SK-N-SH (cell line): ENCODE measurements at regions not wholly inside any gene's neighbourhood (a gene's known extent, or its start where the extent isn't known, plus 50 kb on each side); places are given as distances from the start of the nearest gene placed in this dataset.

ENCODE experiments used
- CTCF ChIA-PET: fragments of 300-600, 350-600 bp; formaldehyde crosslinking; extraction: SDS; loops from one replicate; lab custom pipeline; 2021; lab: Yijun Ruan, JAX
- POLR2A ChIA-PET: fragments of 350-600 bp; sonication (Branson Sonifier 250); formaldehyde crosslinking; extraction: SDS; loops from one replicate; lab custom pipeline; 2020; ENCODE audit warnings: antibody characterized with exemption, inconsistent platforms; lab: Yijun Ruan, JAX
- DNase-seq: peaks from one replicate; pipeline ENCODE4 v3.0.0; 2012
- H2AFZ ChIP-seq: fragments of 200-600 bp; sonication (generic); 2 replicates; pipeline ENCODE4 v1.8.1; 2016; ENCODE audit warnings: antibody characterized with exemption, mild to moderate bottlenecking, low read depth
- H3F3A ChIP-seq: fragments of 200-600 bp; sonication (generic); replicated peaks from 2 replicates; pipeline ENCODE3; 2016; ENCODE audit warnings: antibody characterized with exemption, mild to moderate bottlenecking; ENCODE audit not compliant: insufficient read depth
- H3K27ac ChIP-seq, 2 experiments: fragments of 200-500 bp in 1 of 2; fragments of 200-600 bp in 1 of 2; sonication (Bioruptor generic) in 1 of 2; sonication (generic), shearing (Covaris generic) in 1 of 2; 2 replicates each; pipeline versions ENCODE4 v1.5.1 to v1.6.1; 2014 to 2016; ENCODE audit warnings: low read depth in 2 of 2, inconsistent platforms in 1 of 2, low read length in 1 of 2, mild to moderate bottlenecking in 1 of 2, mixed read lengths in 1 of 2
- H3K27me3 ChIP-seq: fragments of 200-600 bp; sonication (generic), shearing (Covaris generic); 2 replicates; pipeline ENCODE4 v1.6.1; 2016; ENCODE audit warnings: mixed run types; ENCODE audit not compliant: insufficient read depth
- H3K36me3 ChIP-seq, 2 experiments: fragments of 200-500 bp in 1 of 2; fragments of 200-600 bp in 1 of 2; sonication (Bioruptor generic) in 1 of 2; sonication (generic) in 1 of 2; replicated peaks in 1 of 2; 2 replicates each; pipeline versions ENCODE3 to v1.5.1; 2014 to 2016; ENCODE audit warnings: low read length in 1 of 2, mild to moderate bottlenecking in 1 of 2; ENCODE audit not compliant: insufficient read depth in 2 of 2, control insufficient read depth in 1 of 2
- H3K4me1 ChIP-seq, 2 experiments: fragments of 200-500 bp in 1 of 2; fragments of 200-600 bp in 1 of 2; sonication (Bioruptor generic) in 1 of 2; sonication (generic), shearing (Covaris generic) in 1 of 2; 2 replicates each; pipeline versions ENCODE4 v1.5.1 to v1.6.1; 2014 to 2016; ENCODE audit warnings: low read depth in 1 of 2, low read length in 1 of 2, mixed run types in 1 of 2; ENCODE audit not compliant: insufficient read depth in 2 of 2, control insufficient read depth in 1 of 2
- H3K4me2 ChIP-seq: fragments of 200-600 bp; sonication (generic), shearing (Covaris generic); 2 replicates; pipeline ENCODE4 v1.6.1; 2017; ENCODE audit warnings: mixed run types
- H3K4me3 ChIP-seq, 2 experiments: fragments of 200-500 bp in 1 of 2; fragments of 200-600 bp in 1 of 2; sonication (Bioruptor generic) in 1 of 2; sonication (generic), shearing (Covaris generic) in 1 of 2; 2 replicates each; pipeline versions ENCODE4 v1.5.1 to v1.8.1; 2014 to 2016; ENCODE audit warnings: low read depth in 2 of 2, inconsistent platforms in 1 of 2, low read length in 1 of 2, mild to moderate bottlenecking in 1 of 2, mixed read lengths in 1 of 2, moderate library complexity in 1 of 2
- H3K79me2 ChIP-seq: fragments of 200-600 bp; sonication (generic); 2 replicates; pipeline ENCODE4 v1.8.1; 2017; ENCODE audit warnings: mild to moderate bottlenecking; ENCODE audit not compliant: insufficient read depth
- H3K9ac ChIP-seq: fragments of 200-600 bp; sonication (generic); 2 replicates; pipeline ENCODE4 v1.6.1; 2017; ENCODE audit warnings: mixed run types
- H3K9me2 ChIP-seq: fragments of 200-600 bp; sonication (generic); 2 replicates; pipeline ENCODE4 v1.6.1; 2017; ENCODE audit warnings: mixed run types
- H3K9me3 ChIP-seq: fragments of 200-600 bp; sonication (generic); 2 replicates; pipeline ENCODE4 v1.6.1; 2017; ENCODE audit warnings: mixed run types, mild to moderate bottlenecking, moderate library complexity
- H4K20me1 ChIP-seq: fragments of 200-600 bp; sonication (generic); 2 replicates; pipeline ENCODE4 v1.6.1; 2017; ENCODE audit warnings: mild to moderate bottlenecking, mixed run types; ENCODE audit not compliant: insufficient read depth
- CTCF ChIP-seq: fragments of 200-600 bp; sonication (generic); IDR thresholded peaks from 2 replicates; pipeline ENCODE4 v1.6.1; 2017; ENCODE audit warnings: antibody characterized with exemption, mild to moderate bottlenecking, moderate library complexity
- ELF1 ChIP-seq: IDR thresholded peaks from 2 replicates; pipeline ENCODE4 v1.4.0; 2012
- FOSL2 ChIP-seq: IDR thresholded peaks from 2 replicates; pipeline ENCODE4 v1.4.0; 2012; ENCODE audit warnings: low read depth, mild to moderate bottlenecking, moderate library complexity, borderline replicate concordance
- FOXJ3 ChIP-seq: sonication (generic); formaldehyde crosslinking; IDR thresholded peaks from 2 replicates; pipeline ENCODE4 v1.5.1; 2020; ENCODE audit warnings: mild to moderate bottlenecking, missing genetic modification reagents
- FOXM1 ChIP-seq: IDR thresholded peaks from 2 replicates; pipeline ENCODE4 v1.4.0; 2012; ENCODE audit warnings: low read depth, mild to moderate bottlenecking
- GABPA ChIP-seq: IDR thresholded peaks from 2 replicates; pipeline ENCODE4 v1.4.0; 2012; ENCODE audit warnings: low read depth, mild to moderate bottlenecking
- GATA2 ChIP-seq: sonication (generic); formaldehyde crosslinking; IDR thresholded peaks from 2 replicates; pipeline ENCODE4 v1.5.0; 2020; ENCODE audit warnings: mild to moderate bottlenecking, missing genetic modification reagents
- JUND ChIP-seq: IDR thresholded peaks from 2 replicates; pipeline ENCODE4 v1.4.0; 2012
- NFIC ChIP-seq: IDR thresholded peaks from 2 replicates; pipeline ENCODE4 v1.4.0; 2012; ENCODE audit warnings: borderline replicate concordance
- NRF1 ChIP-seq: IDR thresholded peaks from 2 replicates; pipeline ENCODE4 v1.6.1; 2012; ENCODE audit warnings: low read depth, mild to moderate bottlenecking, low read length
- PBX3 ChIP-seq: IDR thresholded peaks from 2 replicates; pipeline ENCODE4; 2012
- POLR2AphosphoS5 ChIP-seq: IDR thresholded peaks from 2 replicates; pipeline ENCODE4 v1.6.1; 2012; ENCODE audit warnings: low read depth, low read length
- RAD21 ChIP-seq: IDR thresholded peaks from 2 replicates; pipeline ENCODE4 v1.6.1; 2012; ENCODE audit warnings: mild to moderate bottlenecking, low read length
- REST ChIP-seq: IDR thresholded peaks from 2 replicates; pipeline ENCODE4 v1.6.1; 2012; ENCODE audit warnings: mild to moderate bottlenecking, low read depth, low read length, moderate library complexity
- RFX5 ChIP-seq: IDR thresholded peaks from 2 replicates; pipeline ENCODE4 v1.6.1; 2012; ENCODE audit warnings: mild to moderate bottlenecking, improper control_type of control experiment, low read length
- SIN3A ChIP-seq: IDR thresholded peaks from 2 replicates; pipeline ENCODE4 v1.6.1; 2012; ENCODE audit warnings: low read depth, mild to moderate bottlenecking, low read length, moderate library complexity, borderline replicate concordance
- SMC3 ChIP-seq: IDR thresholded peaks from 2 replicates; pipeline ENCODE4 v1.6.1; 2012; ENCODE audit warnings: low read depth, low read length, improper control_type of control experiment
- TAF1 ChIP-seq: IDR thresholded peaks from 2 replicates; pipeline ENCODE4 v1.6.1; 2012; ENCODE audit warnings: low read depth, mild to moderate bottlenecking, low read length, moderate library complexity, borderline replicate concordance
- TCF12 ChIP-seq: IDR thresholded peaks from 2 replicates; pipeline ENCODE4 v1.4.0; 2012
- USF1 ChIP-seq: IDR thresholded peaks from 2 replicates; pipeline ENCODE4 v1.4.0; 2012; ENCODE audit warnings: low read depth, borderline replicate concordance
- USF2 ChIP-seq: fragments of 150-350 bp; IDR thresholded peaks from 2 replicates; pipeline ENCODE4 v1.6.1; 2017; ENCODE audit warnings: antibody characterized with exemption, low read length, low read depth, borderline replicate concordance
- WGBS: methylation state at CpG from one replicate; pipeline ENCODE4 v1.1.6; 2017; ENCODE audit warnings: low lambda C conversion rate; 5-methylcytosine and 5-hydroxymethylcytosine counted together

GRCh38 chr1:59199147-59199546, 97.7 kb upstream of the FGGY start (continued):
- no peak for TF ChIP-seq GATA2 (CRISPR knock-in tag)
- no peak for TF ChIP-seq POLR2AphosphoS5
- no peak for TF ChIP-seq ELF1
- no peak for TF ChIP-seq GABPA
- no peak for TF ChIP-seq SIN3A
- no peak for TF ChIP-seq FOXJ3

- Histone ChIP-seq H3K9me2 (no peaks in the 10 kb centered on the region), H3K27me3 (no peaks in the 10 kb centered on the region), H3K79me2 (no peaks in the 10 kb centered on the region), H4K20me1 (no peaks in the 10 kb centered on the region), H3F3A (no peaks in the 10 kb centered on the region), H3K9me3 (no peaks in the 10 kb centered on the region), H2AFZ (no peak overlapping the region), H3K4me3 (no peak overlapping the region), H3K27ac (no peak overlapping the region), H3K4me1 (no peaks in the 10 kb centered on the region), H3K9ac (no peak overlapping the region), H3K36me3 (no peaks in the 10 kb centered on the region), H3K4me2 (no peak overlapping the region)
- TF ChIP-seq FOXM1 (no peak), NFIC (no peak), FOSL2 (no peak), ELF1 (no peak)
- ChIA-PET CTCF (interaction anchor here (0.5 kb wide), 1 partner anchor 606 kb away, joined by 3 read pairs; no protein-coding TSS in a partner anchor), POLR2A (no interaction called here)
- DNase-seq, result no peak
- WGBS, result 68% methylated on average over 4 of the region's 4 CpGs
Measured at GRCh38 chr1:59199719-59200376, 97.0 kb upstream of the FGGY start.

GRCh38 chr1:59201341-59201740, 95.6 kb upstream of the FGGY start:
- H2AFZ ChIP-seq, result no peak overlapping the region
- H3K4me3 ChIP-seq, result no peak overlapping the region
- no peaks in the 10 kb centered on the region for H4K20me1 ChIP-seq
- no peaks in the 10 kb centered on the region for H3F3A ChIP-seq
- H3K4me2 ChIP-seq, result no peak overlapping the region
- H3K9ac ChIP-seq, result no peak overlapping the region
- H3K9me2 ChIP-seq, result no peaks in the 10 kb centered on the region
- ChIA-PET CTCF (no interaction called here), POLR2A (no interaction called here)
- no peaks in the 10 kb centered on the region for H3K36me3 ChIP-seq
- no peaks in the 10 kb centered on the region for H3K4me1 ChIP-seq
- no peaks in the 10 kb centered on the region for H3K9me3 ChIP-seq
- H3K27ac ChIP-seq, result no peak overlapping the region
- no peaks in the 10 kb centered on the region for H3K79me2 ChIP-seq
- DNase-seq, result no peak
- no peaks in the 10 kb centered on the region for H3K27me3 ChIP-seq
- TF ChIP-seq USF1 (no peak), NRF1 (no peak), TCF12 (no peak), SMC3 (no peak), PBX3 (no peak), SIN3A (no peak), REST (no peak), JUND (no peak), RFX5 (no peak), TAF1 (no peak), RAD21 (no peak), CTCF (no peak), USF2 (no peak)
